Dermis microvascular lymphatic vessel endothelial cell (primary cell): ENCODE measurements at regions not wholly inside any gene's neighbourhood (a gene's known extent, or its start where the extent isn't known, plus 50 kb on each side); places are given as distances from the start of the nearest gene placed in this dataset.

ENCODE experiments used
- DNase-seq, 2 donors: peaks; one replicate each; pipeline versions ENCODE4 v3.0.0 to v3.0.0-alpha.2; 2010; ENCODE audit warnings: low read depth in 2 of 2

GRCh38 chr16:48487287-48487686, 102.1 kb upstream of the SIAH1 start:
- no peak for DNase-seq

GRCh38 chr16:48481772-48482171, 96.6 kb upstream of the SIAH1 start:
- DNase-seq = no peak

- DNase-seq = no peak
Measured at GRCh38 chr16:48481211-48481610, 96.0 kb upstream of the SIAH1 start.

- no peak for DNase-seq
Measured at GRCh38 chr16:48479955-48480354, 94.7 kb upstream of the SIAH1 start.

- DNase-seq = no peak
Measured at GRCh38 chr16:48479329-48479728, 94.1 kb upstream of the SIAH1 start.

GRCh38 chr16:48478393-48478792, 93.2 kb upstream of the SIAH1 start:
- DNase-seq = no peak

GRCh38 chr16:48471435-48471834, 86.2 kb upstream of the SIAH1 start:
- DNase-seq = no peak

GRCh38 chr16:48462106-48462740, 77.0 kb upstream of the SIAH1 start:
- peak; percentile 15 to 75 for DNase-seq

- no peak for DNase-seq
Measured at GRCh38 chr16:48459167-48459566, 74.0 kb upstream of the SIAH1 start.

GRCh38 chr16:48454051-48454450, 68.8 kb upstream of the SIAH1 start:
- no peak for DNase-seq

- no peak for DNase-seq
Measured at GRCh38 chr16:48452991-48453760, 68.0 kb upstream of the SIAH1 start.

GRCh38 chr16:48451323-48451722, 66.1 kb upstream of the SIAH1 start:
- DNase-seq = no peak

GRCh38 chr16:48450367-48450766, 65.2 kb upstream of the SIAH1 start:
- no peak for DNase-seq

- DNase-seq = no peak
Measured at GRCh38 chr16:48448841-48449481, 63.7 kb upstream of the SIAH1 start.

- DNase-seq = no peak
Measured at GRCh38 chr16:48447940-48448536, 62.8 kb upstream of the SIAH1 start.

- DNase-seq = no peak
Measured at GRCh38 chr16:48447428-48447827, 62.2 kb upstream of the SIAH1 start.

- DNase-seq = no peak
Measured at GRCh38 chr16:48446534-48446920, 61.3 kb upstream of the SIAH1 start.

- no peak for DNase-seq
Measured at GRCh38 chr16:48445782-48446533, 60.7 kb upstream of the SIAH1 start.

GRCh38 chr16:48444574-48444973, 59.4 kb upstream of the SIAH1 start:
- DNase-seq = peak; percentile 4 to 77

GRCh38 chr16:48442379-48442778, 57.2 kb upstream of the SIAH1 start:
- no peak for DNase-seq

- DNase-seq = no peak
Measured at GRCh38 chr16:48441863-48442279, 56.7 kb upstream of the SIAH1 start.

- DNase-seq = no peak
Measured at GRCh38 chr16:48441106-48441505, 55.9 kb upstream of the SIAH1 start.
